GM03348 (cell line): ENCODE measurements at regions not wholly inside any gene's neighbourhood (a gene's known extent, or its start where the extent isn't known, plus 50 kb on each side); places are given as distances from the start of the nearest gene placed in this dataset.
A peak's percentile ranks its signal among the peaks of the same experiment; 100 is the strongest.

ENCODE experiments used
- DNase-seq: peaks from one replicate; pipeline ENCODE4 v3.0.0; 2012; ENCODE audit warnings: low spot score

- no peak for DNase-seq
Observed at GRCh38 chr3:194218646-194219453, 82.9 kb downstream of the HES1 start.

DNA sequence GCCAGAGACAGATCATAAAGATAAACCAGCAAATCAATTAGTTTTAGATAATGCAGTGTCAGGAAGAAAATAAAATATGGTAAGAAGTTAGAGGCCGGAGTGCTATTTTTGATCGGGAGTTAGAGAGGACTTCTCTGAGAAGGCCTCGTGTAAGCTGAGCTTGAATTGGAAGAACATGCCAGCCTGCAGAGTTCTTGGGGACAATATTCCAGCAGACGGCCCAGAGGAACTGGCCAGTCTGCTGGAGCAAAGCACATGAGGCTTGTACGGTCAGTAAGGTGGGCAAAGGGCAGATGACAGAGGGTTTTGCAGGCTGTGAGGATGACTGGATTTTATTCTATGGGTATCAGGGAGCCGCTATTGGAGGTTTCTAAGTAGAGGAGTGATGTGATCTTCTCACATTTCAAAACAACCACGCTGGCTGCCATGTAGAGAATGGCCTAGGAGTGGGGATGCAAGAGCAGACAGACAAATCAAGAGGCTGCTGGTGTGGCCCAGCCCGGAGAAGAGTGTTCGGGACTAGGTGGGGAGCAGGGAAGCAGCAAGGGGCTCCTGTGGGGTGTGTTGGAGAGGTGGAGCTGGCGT lies 84.0 kb downstream of the HES1 start:
- DNase-seq, result no peak

- DNase-seq, result peak; percentile 16
Observed at GRCh38 chr3:194220901-194221326, 85.0 kb downstream of the HES1 start.

GRCh38 chr3:194221336-194221735 lies 85.4 kb downstream of the HES1 start:
- no peak for DNase-seq

DNA sequence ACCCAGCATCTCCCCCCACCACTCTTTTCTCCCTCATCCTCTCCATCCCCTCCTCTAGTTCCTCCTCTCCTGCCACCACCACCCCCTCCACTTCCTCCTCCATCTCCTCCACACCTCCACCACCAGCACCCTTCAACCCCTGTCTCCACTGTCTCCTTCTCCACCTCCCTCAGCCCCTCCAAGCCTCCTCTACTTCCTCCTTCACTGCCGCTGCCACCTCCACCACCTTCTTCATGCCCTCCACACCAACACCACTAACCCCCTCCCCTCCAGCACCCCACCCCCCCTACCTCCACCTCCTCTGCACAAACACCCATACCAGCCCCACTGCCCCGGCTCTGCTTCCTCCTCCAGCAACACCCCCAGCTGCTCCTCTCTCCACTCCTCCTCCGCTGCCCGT lies 88.0 kb downstream of the HES1 start:
- no peak for DNase-seq

- DNase-seq, result no peak
Observed at GRCh38 chr3:194224471-194225417, 88.8 kb downstream of the HES1 start.

DNA sequence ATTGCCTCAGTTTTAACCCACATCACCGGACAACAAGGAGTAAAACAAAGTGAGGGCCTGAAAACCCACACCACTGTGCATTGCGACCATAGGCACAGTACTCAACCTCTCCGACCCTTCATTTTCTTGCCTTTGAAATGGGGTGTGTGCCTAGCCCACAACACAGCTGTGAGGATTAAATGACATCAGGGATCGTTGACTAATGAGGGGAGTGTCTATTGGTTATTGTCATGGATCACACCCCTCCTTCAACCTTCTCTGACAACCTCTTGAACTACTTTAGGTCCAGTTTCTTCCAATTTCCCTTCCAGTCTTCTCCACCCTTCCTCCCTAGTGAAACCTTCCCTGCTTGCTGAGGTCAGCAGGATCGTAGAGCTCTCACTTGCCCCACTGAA lies 89.5 kb downstream of the HES1 start:
- no peak for DNase-seq

- no peak for DNase-seq
Observed at GRCh38 chr3:194225988-194226663, 90.2 kb downstream of the HES1 start.

GRCh38 chr3:194231929-194232832 lies 96.2 kb downstream of the HES1 start:
- DNase-seq, result no peak

GRCh38 chr3:194233150-194233549 lies 97.2 kb downstream of the HES1 start:
- DNase-seq, result no peak

DNA sequence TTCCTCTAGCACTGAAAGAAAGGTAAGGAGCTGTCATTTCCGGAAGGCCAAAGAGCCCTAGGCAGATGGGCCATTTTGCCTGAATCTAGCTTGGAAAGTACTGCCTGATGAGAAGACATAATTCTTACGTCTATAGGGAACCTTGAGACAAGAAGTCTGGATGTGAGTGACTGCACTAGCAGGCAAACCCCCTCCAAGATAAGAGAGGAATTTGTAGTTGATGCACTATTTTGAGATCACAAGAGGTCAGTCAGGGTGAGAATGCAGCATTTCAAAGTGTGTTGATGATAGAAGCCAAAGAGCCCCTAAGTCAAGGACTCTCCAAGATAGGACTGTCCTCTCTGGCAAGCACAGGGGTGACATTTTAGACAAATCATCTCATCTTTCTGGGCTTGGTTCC lies 99.2 kb downstream of the HES1 start:
- no peak for DNase-seq

DNA sequence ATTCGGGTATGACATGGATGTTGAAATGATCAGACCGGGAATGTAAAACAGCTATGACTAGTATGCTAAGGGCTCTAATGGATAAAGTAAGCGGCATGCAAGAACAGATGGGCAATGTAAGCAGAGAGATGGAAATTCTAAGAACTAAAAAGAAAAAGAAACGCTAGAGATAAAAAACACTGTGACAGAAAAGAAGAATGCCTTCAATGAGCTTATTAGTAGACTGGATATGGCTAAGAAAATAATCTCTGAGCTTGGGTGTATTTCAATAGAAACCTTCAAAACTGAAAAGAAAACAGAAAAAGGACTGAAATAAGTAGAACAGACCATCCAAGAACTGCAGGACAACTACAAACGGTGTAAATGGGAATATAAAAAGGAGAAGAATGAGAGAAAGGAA lies 101.2 kb downstream of the HES1 start:
- no peak for DNase-seq

DNA sequence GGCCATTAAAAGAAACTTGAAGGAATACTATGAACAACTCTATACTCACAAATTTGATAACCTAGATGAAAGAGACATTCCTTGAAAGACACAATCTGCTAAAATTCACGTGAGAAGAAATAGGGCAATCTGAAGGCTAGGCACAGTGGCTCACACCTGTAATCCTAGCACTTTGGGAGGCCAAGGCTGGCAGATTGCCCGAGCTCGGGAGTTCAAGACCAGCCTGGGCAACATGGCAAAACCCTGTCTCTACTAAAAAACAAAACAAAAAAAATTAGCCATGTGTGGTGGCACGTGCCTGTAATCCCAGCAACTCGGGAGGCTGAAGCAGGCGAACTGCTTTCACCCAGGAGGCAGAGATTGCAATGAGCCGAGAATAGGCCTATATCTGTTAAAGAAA lies 104.8 kb downstream of the HES1 start:
- no peak for DNase-seq

DNA sequence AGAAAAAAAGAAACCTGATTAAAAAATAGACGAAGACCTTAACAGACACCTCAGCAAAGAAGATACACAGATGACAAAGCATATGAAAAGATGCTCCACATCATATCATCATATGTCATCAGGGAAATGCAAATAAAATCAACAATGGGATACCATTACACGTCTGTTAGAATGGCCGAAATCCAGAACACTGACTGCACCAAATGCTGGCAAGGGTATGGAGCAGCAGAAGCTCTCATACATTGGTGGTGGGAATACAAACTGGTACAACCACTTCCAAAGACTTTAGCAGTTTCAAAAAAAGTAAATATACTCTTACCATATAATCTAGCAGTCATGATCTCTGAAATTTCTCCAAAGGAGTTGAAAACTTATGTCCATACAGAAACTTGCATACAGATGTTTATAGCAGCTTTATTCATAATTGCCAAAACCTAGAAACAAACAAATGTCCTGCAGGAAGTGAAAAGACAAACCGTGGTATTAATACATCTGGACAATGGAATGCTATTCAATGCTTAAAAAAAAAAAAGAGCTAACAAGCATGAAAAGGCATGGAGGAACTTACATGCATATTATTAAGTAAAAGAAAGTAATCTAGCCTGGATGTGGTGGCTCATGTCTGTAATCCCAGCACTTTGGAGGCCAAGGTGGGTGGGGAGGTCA lies 107.4 kb downstream of the HES1 start:
- no peak for DNase-seq

- no peak for DNase-seq
Observed at GRCh38 chr3:194244167-194244566, 107.0 kb downstream of the CPN2 start.

- no peak for DNase-seq
Observed at GRCh38 chr3:194245474-194245873, 105.7 kb downstream of the CPN2 start.

- DNase-seq, result no peak
Observed at GRCh38 chr3:194245975-194246561, 105.1 kb downstream of the CPN2 start.

DNA sequence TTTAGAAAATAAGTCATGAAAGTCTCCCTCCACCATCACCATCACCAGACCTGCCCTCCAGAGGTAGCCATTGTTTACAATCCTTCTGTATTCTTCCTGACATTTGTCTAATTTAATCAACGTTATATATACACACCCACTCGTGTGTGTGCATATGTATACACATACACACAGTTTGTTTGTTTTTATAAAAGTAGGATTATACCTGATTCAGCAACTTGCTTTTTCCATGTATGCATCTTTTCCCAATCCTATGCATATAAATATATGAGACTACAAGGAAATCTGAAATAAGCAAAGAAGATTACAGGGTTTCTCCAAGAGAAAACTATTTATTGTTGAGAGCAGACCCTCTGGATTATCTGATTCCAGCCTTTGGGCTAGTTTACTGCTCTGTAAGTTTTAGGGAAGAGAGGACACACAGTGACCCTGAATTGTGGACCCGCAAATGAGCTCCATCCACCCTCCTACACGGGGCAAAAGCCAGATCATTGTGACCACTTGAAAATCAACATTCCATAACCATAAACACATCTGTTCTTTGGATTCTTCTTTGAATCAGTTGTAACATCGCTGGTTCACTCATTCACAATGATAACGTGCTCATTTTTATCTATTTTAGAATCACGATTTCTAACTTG lies 104.3 kb downstream of the CPN2 start:
- no peak for DNase-seq

DNA sequence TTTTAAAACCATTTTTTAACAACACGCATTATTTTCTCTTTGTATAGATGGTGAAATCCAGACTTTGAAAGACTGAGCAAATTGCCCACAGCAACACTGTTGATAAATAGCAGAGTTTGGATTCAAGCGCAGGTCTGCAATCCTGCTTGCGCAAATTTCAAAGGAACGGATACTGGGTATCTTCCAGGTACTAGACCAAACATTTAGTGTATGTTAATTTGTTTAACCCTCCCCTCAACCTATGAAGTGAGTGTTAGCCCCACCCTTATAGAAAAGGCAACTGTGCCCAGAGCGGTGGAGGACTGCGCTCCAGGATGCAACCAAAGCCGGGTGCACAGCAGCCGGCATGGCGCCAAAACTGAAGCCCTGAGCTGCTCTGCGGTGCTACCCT lies 103.8 kb downstream of the CPN2 start:
- DNase-seq, result no peak
